K562 (cell line): ENCODE measurements at regions not wholly inside any gene's neighbourhood (a gene's known extent, or its start where the extent isn't known, plus 50 kb on each side); places are given as distances from the start of the nearest gene placed in this dataset.

Source experiments
- ATAC-seq: fragments of 200-7000 bp; cut with Tn5 transposase; 3 replicates; pipeline ENCODE4 v1.9.1; 2020; ENCODE audit warnings: moderate library complexity
- BruUV-seq: library from RNA; stranded (reverse); fragments of 400-500 nt; replicated peaks from 2 replicates; lab custom pipeline; 2021; lab: Mats Ljungman, UMichigan
- CTCF ChIA-PET: fragments of 300-600 bp; formaldehyde crosslinking; extraction: SDS; loops from one replicate; lab custom pipeline; 2021; ENCODE audit warnings: low intra/inter-chr PET ratio; lab: Yijun Ruan, JAX
- POLR2A ChIA-PET: fragments of 300-600, 350-650 bp; sonication (Branson Sonifier 250); formaldehyde crosslinking; extraction: SDS; loops from one replicate; lab custom pipeline; 2021; ENCODE audit warnings: antibody characterized with exemption, inconsistent platforms; lab: Yijun Ruan, JAX
- DNase-seq, 4 experiments: peaks; one replicate each; pipeline versions ENCODE4 v3.0.0 to v3.0.0-alpha.2; 2011 to 2018; ENCODE audit warnings: low spot score in 3 of 4, mixed read lengths in 3 of 4; ENCODE audit errors: extremely low read depth in 1 of 4
- FAIRE-seq: peaks from 2 replicates; lab custom pipeline; 2011; peaks lifted over from hg19 to GRCh38; lab: Jason Lieb, UNC
- H2AFZ ChIP-seq: 2 replicates; pipeline ENCODE4 v1.6.0; 2011; ENCODE audit warnings: low read depth, low read length, control low read depth, inconsistent platforms
- H3K27ac ChIP-seq: fragments of 200-600 bp; 3 replicates; pipeline ENCODE4 v1.8.0; 2011; ENCODE audit warnings: low read depth, mild to moderate bottlenecking, control low read depth, inconsistent platforms, low read length, moderate library complexity, mixed read lengths; ENCODE audit errors: extremely low read depth
- H3K27me3 ChIP-seq, 2 experiments: fragments of 300-600 bp in 1 of 2; 2 replicates in 1 of 2; 3 replicates in 1 of 2; pipeline versions ENCODE4 v1.6.0 to v1.8.0; 2011; ENCODE audit warnings: inconsistent platforms in 2 of 2, low read length in 2 of 2, mild to moderate bottlenecking in 1 of 2, mixed read lengths in 1 of 2, moderate library complexity in 1 of 2; ENCODE audit not compliant: control insufficient read depth in 2 of 2, insufficient read depth in 2 of 2
- H3K36me3 ChIP-seq: fragments of 300-600 bp; 3 replicates; pipeline ENCODE4 v1.8.0; 2011; ENCODE audit warnings: mild to moderate bottlenecking, low read length, inconsistent platforms; ENCODE audit not compliant: control insufficient read depth, insufficient read depth
- H3K4me1 ChIP-seq, 2 experiments: fragments of 200-600 bp in 1 of 2; replicated peaks in 1 of 2; 2 replicates in 1 of 2; 3 replicates in 1 of 2; pipeline versions ENCODE4 v1.5.1 to v1.8.0; 2011; ENCODE audit warnings: inconsistent platforms in 2 of 2, low read length in 2 of 2, mild to moderate bottlenecking in 1 of 2, mixed read lengths in 1 of 2, moderate library complexity in 1 of 2; ENCODE audit not compliant: control insufficient read depth in 2 of 2, insufficient read depth in 2 of 2
- H3K4me2 ChIP-seq: 2 replicates; pipeline ENCODE4 v1.6.1; 2011; ENCODE audit warnings: low read length, control low read depth, inconsistent platforms, mixed read lengths; ENCODE audit not compliant: insufficient read depth
- H3K4me3 ChIP-seq: fragments of 200-600 bp; sonication (generic), shearing (Covaris generic); 2 replicates; pipeline ENCODE4 v1.5.1; 2016; ENCODE audit warnings: control low read depth, inconsistent platforms
- H3K79me2 ChIP-seq: fragments of 200-600 bp; 3 replicates; pipeline ENCODE4 v1.8.0; 2011; ENCODE audit warnings: low read length, inconsistent platforms; ENCODE audit not compliant: control insufficient read depth, insufficient read depth
- H3K9ac ChIP-seq, 2 experiments: 2 replicates each; pipeline versions ENCODE4 v1.6.0 to v1.6.1; 2011; ENCODE audit warnings: low read depth in 2 of 2, low read length in 2 of 2, control low read depth in 1 of 2, inconsistent platforms in 1 of 2, mild to moderate bottlenecking in 1 of 2, mixed read lengths in 1 of 2; ENCODE audit not compliant: insufficient read depth in 1 of 2
- H3K9me1 ChIP-seq: one replicate; pipeline ENCODE4 v1.6.0; 2011; ENCODE audit warnings: inconsistent platforms, mild to moderate bottlenecking, low read length, moderate library complexity; ENCODE audit not compliant: control insufficient read depth, insufficient read depth
- H3K9me3 ChIP-seq: replicated peaks from 2 replicates; pipeline ENCODE4 v1.5.1; 2011; ENCODE audit warnings: low read depth, low read length, inconsistent platforms; ENCODE audit not compliant: control insufficient read depth, insufficient read depth
- H4K20me1 ChIP-seq: replicated peaks from 2 replicates; pipeline ENCODE4 v1.6.1; 2011; ENCODE audit warnings: low read length, inconsistent platforms, mixed read lengths; ENCODE audit not compliant: control insufficient read depth, insufficient read depth
- ARNT ChIP-seq, 2 experiments: fragments of 450-650 bp; IDR thresholded peaks; 2 replicates each; pipeline ENCODE4 v1.6.1; 2016; ENCODE audit warnings: mild to moderate bottlenecking in 1 of 2
- CBX1 ChIP-seq: sonication (generic); IDR thresholded peaks from 2 replicates; pipeline ENCODE4 v1.6.1; 2016; ENCODE audit warnings: antibody characterized with exemption, low read depth, mild to moderate bottlenecking
- CCNT2 ChIP-seq: IDR thresholded peaks from 2 replicates; pipeline ENCODE4 v1.6.1; 2011; ENCODE audit warnings: borderline replicate concordance, low read depth, mild to moderate bottlenecking, moderate library complexity, mixed read lengths, low read length; ENCODE audit not compliant: insufficient read length; ENCODE audit errors: extremely low read depth
- DNMT1 ChIP-seq: fragments of 450-650 bp; IDR thresholded peaks from 2 replicates; pipeline ENCODE4 v1.6.1; 2016; ENCODE audit warnings: antibody characterized with exemption, mild to moderate bottlenecking
- HDAC2 ChIP-seq: fragments of 450-650 bp; IDR thresholded peaks from 2 replicates; pipeline ENCODE4 v1.6.1; 2016; ENCODE audit warnings: mild to moderate bottlenecking
- MAZ ChIP-seq, 2 experiments: fragments of 450-650 bp in 1 of 2; sonication (generic) in 1 of 2; formaldehyde crosslinking; IDR thresholded peaks in 1 of 2; conservative IDR thresholded peaks in 1 of 2; 2 replicates each; pipeline versions ENCODE4 v1.4.0 to v1.5.0; 2020; ENCODE audit warnings: mild to moderate bottlenecking in 1 of 2, missing genetic modification reagents in 1 of 2
- RBM17 ChIP-seq: fragments of 200-400 bp; formaldehyde crosslinking; IDR thresholded peaks from 2 replicates; pipeline ENCODE4 v1.6.1; 2017; ENCODE audit warnings: low read depth, mild to moderate bottlenecking, low read length, borderline replicate concordance
- ZNF174 ChIP-seq: fragments of 250-450 bp; sonication (Bioruptor Pico); IDR thresholded peaks from 2 replicates; pipeline ENCODE4 v1.4.0; 2020; ENCODE audit warnings: mild to moderate bottlenecking
- ZNF311 ChIP-seq: fragments of 250-450 bp; sonication (Bioruptor Pico); IDR thresholded peaks from 2 replicates; pipeline ENCODE4 v1.4.0; 2020; ENCODE audit warnings: mild to moderate bottlenecking, moderate library complexity
- ZNF408 ChIP-seq: fragments of 250-450 bp; sonication (Bioruptor Pico); IDR thresholded peaks from 2 replicates; pipeline ENCODE4 v1.4.0; 2020; ENCODE audit warnings: low read depth, mild to moderate bottlenecking, moderate library complexity
- WGBS: fragments of 100-300 bp; shearing (Covaris generic); methylation state at CpG from one replicate; pipeline ENCODE4 v1.1.6; 2016; ENCODE audit warnings: low coverage, mixed read lengths; ENCODE audit not compliant: insufficient coverage; ENCODE audit errors: missing lambda C conversion rate; 5-methylcytosine and 5-hydroxymethylcytosine counted together
- in situ Hi-C: fragments of 300-500 bp; cut with MboI; formaldehyde crosslinking; loops from 4 replicates; pipeline ENCODE4 v1.15.0; 2018; ENCODE audit warnings: inconsistent platforms, mixed read lengths
- intact Hi-C: fragments of 100-400 bp; cut with micrococcal nuclease; formaldehyde crosslinking; loops from 2 replicates; pipeline ENCODE4 v1.14.2; 2022
- TF ChIP-seq, protein P1 (sequence below), 2 experiments: IDR thresholded peaks; 2 replicates each; pipeline ENCODE4 v1.6.1; 2012; ENCODE audit warnings: improper control_type of control experiment in 2 of 2, low read depth in 2 of 2, low read length in 2 of 2, borderline replicate concordance in 1 of 2

DNA sequence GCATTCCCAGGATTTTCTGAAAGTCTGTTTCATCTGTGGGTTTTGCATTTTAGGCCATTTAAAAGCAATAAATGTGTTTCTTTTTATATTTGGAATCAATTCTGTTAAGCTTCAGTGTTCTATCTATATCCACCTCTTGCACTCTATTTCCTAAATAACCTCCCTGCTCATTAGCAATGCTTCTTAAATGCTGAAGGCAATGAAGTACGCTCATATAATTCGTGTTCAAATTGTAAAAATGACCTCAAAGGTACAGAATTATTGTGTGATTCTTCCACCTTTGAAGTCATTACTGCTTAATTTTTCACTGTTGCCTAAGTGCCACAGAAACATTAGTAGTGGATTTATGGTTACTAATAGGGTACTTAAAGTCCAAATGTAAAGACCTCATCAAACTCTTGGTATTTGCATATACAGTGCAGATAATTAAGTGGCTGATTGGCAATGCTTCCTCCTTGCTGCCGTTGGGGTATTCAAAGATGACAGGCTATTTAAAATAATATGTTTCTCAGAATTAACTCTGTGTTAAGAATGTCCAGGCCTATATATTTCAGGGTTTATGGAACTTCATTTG lies 730.8 kb downstream of the TECRL start (continued):
- TF ChIP-seq, protein P1, sequence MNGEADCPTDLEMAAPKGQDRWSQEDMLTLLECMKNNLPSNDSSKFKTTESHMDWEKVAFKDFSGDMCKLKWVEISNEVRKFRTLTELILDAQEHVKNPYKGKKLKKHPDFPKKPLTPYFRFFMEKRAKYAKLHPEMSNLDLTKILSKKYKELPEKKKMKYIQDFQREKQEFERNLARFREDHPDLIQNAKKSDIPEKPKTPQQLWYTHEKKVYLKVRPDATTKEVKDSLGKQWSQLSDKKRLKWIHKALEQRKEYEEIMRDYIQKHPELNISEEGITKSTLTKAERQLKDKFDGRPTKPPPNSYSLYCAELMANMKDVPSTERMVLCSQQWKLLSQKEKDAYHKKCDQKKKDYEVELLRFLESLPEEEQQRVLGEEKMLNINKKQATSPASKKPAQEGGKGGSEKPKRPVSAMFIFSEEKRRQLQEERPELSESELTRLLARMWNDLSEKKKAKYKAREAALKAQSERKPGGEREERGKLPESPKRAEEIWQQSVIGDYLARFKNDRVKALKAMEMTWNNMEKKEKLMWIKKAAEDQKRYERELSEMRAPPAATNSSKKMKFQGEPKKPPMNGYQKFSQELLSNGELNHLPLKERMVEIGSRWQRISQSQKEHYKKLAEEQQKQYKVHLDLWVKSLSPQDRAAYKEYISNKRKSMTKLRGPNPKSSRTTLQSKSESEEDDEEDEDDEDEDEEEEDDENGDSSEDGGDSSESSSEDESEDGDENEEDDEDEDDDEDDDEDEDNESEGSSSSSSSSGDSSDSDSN (IDR thresholded peaks at IDR 0.05; ENCODE audit: borderline replicate concordance in 1 of 2, low read depth in 2 of 2, low read length in 2 of 2) = no peak
- no peak for TF ChIP-seq MAZ (CRISPR knock-in tag; conservative IDR thresholded peaks at IDR 0.05 in 1 of 2, IDR thresholded peaks at IDR 0.05 in 1 of 2)
- TF ChIP-seq ZNF408 (CRISPR knock-in tag) = no peak

DNA sequence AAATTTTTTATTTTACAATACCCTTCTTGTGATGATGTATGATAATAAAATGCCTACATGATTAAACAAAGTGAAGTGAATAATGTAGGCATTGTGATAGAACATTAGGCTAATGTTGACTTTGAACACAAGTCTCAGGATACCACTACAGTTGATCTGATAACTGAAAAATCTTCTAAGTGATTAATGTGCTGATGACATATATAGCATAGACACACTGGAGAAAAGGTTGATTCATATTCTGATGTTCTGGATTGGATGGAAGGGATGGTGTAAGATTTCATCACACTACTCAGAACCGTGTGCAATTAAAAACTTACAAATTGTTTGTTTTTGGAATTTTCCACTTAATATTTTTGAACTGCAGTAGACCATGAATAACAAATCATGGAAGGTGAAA lies 738.5 kb downstream of the TECRL start:
- H2AFZ ChIP-seq = no peak overlapping the region
- no peak for ATAC-seq
- ChIA-PET POLR2A (no interaction called here), CTCF (no interaction called here)
- H3K79me2 ChIP-seq = no peaks in the 10 kb centered on the region
- no peak overlapping the region for H3K9ac ChIP-seq
- H3K4me3 ChIP-seq = no peak overlapping the region
- H3K9me1 ChIP-seq = no peaks in the 10 kb centered on the region
- H3K27ac ChIP-seq = no peak overlapping the region
- in situ Hi-C loops = no loop called here
- no peak for FAIRE-seq
- no peak for TF ChIP-seq CBX1
- TF ChIP-seq ZNF311 (CRISPR knock-in tag) = no peak
- no peak for TF ChIP-seq ZNF174 (CRISPR knock-in tag)
- no peak for TF ChIP-seq DNMT1
- no peak for TF ChIP-seq CCNT2
- TF ChIP-seq ARNT (IDR thresholded peaks at IDR 0.05) = no peak
- no peak for TF ChIP-seq RBM17
- no peak for TF ChIP-seq HDAC2
- BruUV-seq = no TSS peak
- WGBS = 0% methylated on average over 1 of the region's 1 CpG
- H3K9me3 ChIP-seq = no peaks in the 10 kb centered on the region
- H3K4me1 ChIP-seq = no peaks in the 10 kb centered on the region
- intact Hi-C loops = no loop called here
- DNase-seq = no peak
- H3K36me3 ChIP-seq = no peaks in the 10 kb centered on the region
- H3K27me3 ChIP-seq = no peaks in the 10 kb centered on the region; a peak in 1 of 5 replicates
- no peaks in the 10 kb centered on the region for H4K20me1 ChIP-seq
- H3K4me2 ChIP-seq = no peak overlapping the region
